OCI-LY1 (cell line): ENCODE measurements at regions not wholly inside any gene's neighbourhood (a gene's known extent, or its start where the extent isn't known, plus 50 kb on each side); places are given as distances from the start of the nearest gene placed in this dataset.

Experiments
- H2AFZ ChIP-seq: fragments of 200-600 bp; sonication (generic), shearing (Covaris generic); 2 replicates; pipeline ENCODE4 v1.6.0; 2014; ENCODE audit warnings: antibody characterized with exemption, mild to moderate bottlenecking, low read length
- H3F3A ChIP-seq: fragments of 200-600 bp; sonication (generic), shearing (Covaris generic); 2 replicates; pipeline ENCODE4 v1.6.0; 2014; ENCODE audit warnings: mild to moderate bottlenecking, antibody characterized with exemption, low read length, moderate library complexity; ENCODE audit not compliant: insufficient read depth
- H3K27ac ChIP-seq: fragments of 200-600 bp; sonication (generic); 2 replicates; pipeline ENCODE4 v1.5.1; 2014; ENCODE audit warnings: low read length, mixed run types, mild to moderate bottlenecking, low read depth; ENCODE audit not compliant: poor library complexity, severe bottlenecking
- H3K27me3 ChIP-seq: fragments of 200-600 bp; sonication (generic); 2 replicates; pipeline ENCODE4 v1.6.0; 2014; ENCODE audit warnings: antibody characterized with exemption, mild to moderate bottlenecking, low read length, moderate library complexity; ENCODE audit not compliant: insufficient read depth
- H3K36me3 ChIP-seq: fragments of 200-600 bp; sonication (generic); 2 replicates; pipeline ENCODE4 v1.6.1; 2014; ENCODE audit warnings: mild to moderate bottlenecking, antibody characterized with exemption, low read length, moderate library complexity, mixed read lengths; ENCODE audit not compliant: insufficient read depth
- H3K4me1 ChIP-seq: fragments of 200-600 bp; sonication (generic); 2 replicates; pipeline ENCODE4 v1.5.1; 2014; ENCODE audit warnings: mild to moderate bottlenecking, low read length, moderate library complexity; ENCODE audit not compliant: insufficient read depth, severe bottlenecking
- H3K4me2 ChIP-seq: fragments of 200-600 bp; sonication (generic), shearing (Covaris generic); 2 replicates; pipeline ENCODE4 v1.6.1; 2014; ENCODE audit warnings: low read length
- H3K4me3 ChIP-seq: fragments of 200-600 bp; sonication (generic); 2 replicates; pipeline ENCODE4 v1.5.1; 2014; ENCODE audit warnings: low read length, low read depth, mild to moderate bottlenecking, mixed read lengths; ENCODE audit not compliant: poor library complexity, severe bottlenecking
- H3K79me2 ChIP-seq: fragments of 200-600 bp; shearing (Covaris generic); 2 replicates; pipeline ENCODE4 v1.6.1; 2016; ENCODE audit warnings: mixed run types, low read length, mixed read lengths; ENCODE audit not compliant: insufficient read depth
- H3K9ac ChIP-seq: fragments of 200-600 bp; sonication (generic), shearing (Covaris generic); 2 replicates; pipeline ENCODE4 v1.6.1; 2014; ENCODE audit warnings: mild to moderate bottlenecking, low read length, mixed read lengths
- H3K9me2 ChIP-seq: fragments of 200-600 bp; sonication (generic), shearing (Covaris generic); 2 replicates; pipeline ENCODE4 v1.6.1; 2014; ENCODE audit warnings: low read depth, mild to moderate bottlenecking, low read length, mixed read lengths
- H3K9me3 ChIP-seq: fragments of 200-600 bp; shearing (Covaris generic); 2 replicates; pipeline ENCODE4 v1.6.1; 2014; ENCODE audit warnings: low read length, mixed read lengths
- H4K20me1 ChIP-seq: fragments of 200-600 bp; sonication (generic), shearing (Covaris generic); 2 replicates; pipeline ENCODE4 v1.6.0; 2016; ENCODE audit warnings: mild to moderate bottlenecking, low read length; ENCODE audit not compliant: insufficient read depth
- EZH2 ChIP-seq: fragments of 200-600 bp; sonication (generic), shearing (Covaris generic); IDR thresholded peaks from 2 replicates; pipeline ENCODE4 v1.8.0; 2017; ENCODE audit warnings: borderline replicate concordance, mixed run types, mild to moderate bottlenecking, antibody characterized with exemption, low read length, moderate library complexity, mixed read lengths
- TF ChIP-seq, protein P1 (sequence below): fragments of 200-600 bp; sonication (generic), shearing (Covaris generic); IDR thresholded peaks from 2 replicates; pipeline ENCODE4 v1.5.1; 2017; ENCODE audit warnings: mild to moderate bottlenecking, antibody characterized with exemption, low read length, moderate library complexity, mixed read lengths

- no peaks in the 10 kb centered on the region for H3K36me3 ChIP-seq
- H4K20me1 ChIP-seq = no peaks in the 10 kb centered on the region
- no peak overlapping the region for H3K9ac ChIP-seq
- H3F3A ChIP-seq = no peaks in the 10 kb centered on the region
- H3K4me2 ChIP-seq = no peak overlapping the region
- no peaks in the 10 kb centered on the region for H3K79me2 ChIP-seq
- no peaks in the 10 kb centered on the region for H3K4me1 ChIP-seq
- H3K4me3 ChIP-seq = no peak overlapping the region
- no peak for TF ChIP-seq EZH2
- TF ChIP-seq, protein P1, sequence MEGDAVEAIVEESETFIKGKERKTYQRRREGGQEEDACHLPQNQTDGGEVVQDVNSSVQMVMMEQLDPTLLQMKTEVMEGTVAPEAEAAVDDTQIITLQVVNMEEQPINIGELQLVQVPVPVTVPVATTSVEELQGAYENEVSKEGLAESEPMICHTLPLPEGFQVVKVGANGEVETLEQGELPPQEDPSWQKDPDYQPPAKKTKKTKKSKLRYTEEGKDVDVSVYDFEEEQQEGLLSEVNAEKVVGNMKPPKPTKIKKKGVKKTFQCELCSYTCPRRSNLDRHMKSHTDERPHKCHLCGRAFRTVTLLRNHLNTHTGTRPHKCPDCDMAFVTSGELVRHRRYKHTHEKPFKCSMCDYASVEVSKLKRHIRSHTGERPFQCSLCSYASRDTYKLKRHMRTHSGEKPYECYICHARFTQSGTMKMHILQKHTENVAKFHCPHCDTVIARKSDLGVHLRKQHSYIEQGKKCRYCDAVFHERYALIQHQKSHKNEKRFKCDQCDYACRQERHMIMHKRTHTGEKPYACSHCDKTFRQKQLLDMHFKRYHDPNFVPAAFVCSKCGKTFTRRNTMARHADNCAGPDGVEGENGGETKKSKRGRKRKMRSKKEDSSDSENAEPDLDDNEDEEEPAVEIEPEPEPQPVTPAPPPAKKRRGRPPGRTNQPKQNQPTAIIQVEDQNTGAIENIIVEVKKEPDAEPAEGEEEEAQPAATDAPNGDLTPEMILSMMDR = no peak
- H3K9me2 ChIP-seq = no peaks in the 10 kb centered on the region
- H3K27me3 ChIP-seq = no peaks in the 10 kb centered on the region
- no peaks in the 10 kb centered on the region for H3K9me3 ChIP-seq
- H2AFZ ChIP-seq = no peak overlapping the region
- no peak overlapping the region for H3K27ac ChIP-seq
Observed at GRCh38 chr16:52238710-52239109, 308.2 kb downstream of the TOX3 start.

- no peaks in the 10 kb centered on the region for H3K4me1 ChIP-seq
- H3K79me2 ChIP-seq = no peaks in the 10 kb centered on the region
- H4K20me1 ChIP-seq = no peaks in the 10 kb centered on the region
- no peaks in the 10 kb centered on the region for H3K27me3 ChIP-seq
- no peaks in the 10 kb centered on the region for H3F3A ChIP-seq
- no peaks in the 10 kb centered on the region for H3K9me2 ChIP-seq
- no peak overlapping the region for H2AFZ ChIP-seq
- no peak for TF ChIP-seq EZH2
- TF ChIP-seq, protein P1 = no peak
- no peaks in the 10 kb centered on the region for H3K9me3 ChIP-seq
- no peaks in the 10 kb centered on the region for H3K36me3 ChIP-seq
- H3K27ac ChIP-seq = no peak overlapping the region
- H3K9ac ChIP-seq = no peak overlapping the region
- no peak overlapping the region for H3K4me2 ChIP-seq
- H3K4me3 ChIP-seq = no peak overlapping the region
Observed at GRCh38 chr16:52237823-52238222, 309.1 kb downstream of the TOX3 start.

- TF ChIP-seq EZH2 = no peak
- TF ChIP-seq, protein P1 = no peak
- Histone ChIP-seq H3K9ac (no peak overlapping the region), H3K79me2 (no peaks in the 10 kb centered on the region), H3F3A (no peaks in the 10 kb centered on the region), H3K9me2 (no peaks in the 10 kb centered on the region), H3K9me3 (no peaks in the 10 kb centered on the region), H3K27me3 (no peaks in the 10 kb centered on the region), H3K27ac (no peak overlapping the region), H4K20me1 (no peaks in the 10 kb centered on the region), H3K4me2 (no peak overlapping the region), H2AFZ (no peak overlapping the region), H3K36me3 (no peaks in the 10 kb centered on the region), H3K4me3 (no peak overlapping the region), H3K4me1 (no peaks in the 10 kb centered on the region)
Observed at GRCh38 chr16:52235186-52235585, 311.8 kb downstream of the TOX3 start.
